ENCODE measurements at regions not wholly inside any gene's neighbourhood (a gene's known extent, or its start where the extent isn't known, plus 50 kb on each side); places are given as distances from the start of the nearest gene placed in this dataset.

- no peak for TF ChIP-seq TMF1 (CRISPR knock-in tag; IDR thresholded peaks at IDR 0.05; ENCODE audit: low read depth)
- TF ChIP-seq PPARG (CRISPR knock-in tag; conservative IDR thresholded peaks at IDR 0.05) = no peak
- TF ChIP-seq EEA1 (CRISPR knock-in tag; IDR thresholded peaks at IDR 0.05; ENCODE audit: borderline replicate concordance) = no peak
These were observed 119.2 kb upstream of the SLC39A10 start (continued) for GRCh38 chr2:195537811-195538210.

- intact Hi-C loops (cut with micrococcal nuclease; ENCODE audit: unreplicated experiment) = no loop called here
- ATAC-seq = no peak
- in situ Hi-C loops (cut with HindIII; ENCODE audit: extremely low pct_ligation_motif_present, low pct_unique_long_range_greater_than_20kb) = no loop called here
- Histone ChIP-seq H4K20me1 (ENCODE audit: insufficient read depth, low read length) (no peaks in the 10 kb centered on the region), H3K36me3 (replicated peaks in 1 of 2; ENCODE audit: control insufficient read depth in 1 of 2, insufficient read depth in 2 of 2, low read length in 2 of 2) (no peaks in the 10 kb centered on the region), H3K27me3 (ENCODE audit: control insufficient read depth in 1 of 2, insufficient read depth in 2 of 2, low read length in 2 of 2) (peaks cover 0 to 4% of the 10 kb centered on the region in 2 experiments; a peak in 1 of 5 replicates), H3K79me2 (ENCODE audit: insufficient read depth, low read length) (no peaks in the 10 kb centered on the region), H2AFZ (ENCODE audit: low read length) (no peak overlapping the region), H3K9ac (ENCODE audit: insufficient read depth, low read depth, low read length) (no peak overlapping the region), H3K4me2 (ENCODE audit: low read depth, low read length) (no peak overlapping the region), H3K4me1 (ENCODE audit: insufficient read depth, low read length) (no peaks in the 10 kb centered on the region), H3K4me3 (replicated peaks in 1 of 3; ENCODE audit: insufficient read depth in 1 of 3, low read depth in 2 of 3, low read length in 3 of 3) (no peak overlapping the region), H3K27ac (ENCODE audit: extremely low read length, insufficient read depth, low read length) (no peak overlapping the region), H3K9me3 (ENCODE audit: low read length) (no peaks in the 10 kb centered on the region)
- POLR2A ChIA-PET = no interaction called here
- BruUV-seq (replicated peaks) = no TSS peak
- no peak for DNase-seq (ENCODE audit: low spot score)
- TF ChIP-seq ZNF484 (CRISPR knock-in tag; IDR thresholded peaks at IDR 0.05; ENCODE audit: borderline replicate concordance, low read depth) (no peak), SRSF1 (optimal IDR thresholded peaks at IDR 0.05; ENCODE audit: low read depth, low read length) (no peak), EP300 (IDR thresholded peaks at IDR 0.05; ENCODE audit: low read depth in 2 of 2, low read length in 2 of 2) (no peak), EP300 (CRISPR knock-in tag; IDR thresholded peaks at IDR 0.05; ENCODE audit: borderline replicate concordance) (no peak), ZFY (CRISPR knock-in tag; IDR thresholded peaks at IDR 0.05) (no peak), ZNF720 (CRISPR knock-in tag; IDR thresholded peaks at IDR 0.05) (no peak), ZNF691 (CRISPR knock-in tag; IDR thresholded peaks at IDR 0.05; ENCODE audit: borderline replicate concordance, low read depth) (no peak), ZNF75D (CRISPR knock-in tag; IDR thresholded peaks at IDR 0.05; ENCODE audit: borderline replicate concordance) (no peak)
- TF ChIP-seq, protein P1, sequence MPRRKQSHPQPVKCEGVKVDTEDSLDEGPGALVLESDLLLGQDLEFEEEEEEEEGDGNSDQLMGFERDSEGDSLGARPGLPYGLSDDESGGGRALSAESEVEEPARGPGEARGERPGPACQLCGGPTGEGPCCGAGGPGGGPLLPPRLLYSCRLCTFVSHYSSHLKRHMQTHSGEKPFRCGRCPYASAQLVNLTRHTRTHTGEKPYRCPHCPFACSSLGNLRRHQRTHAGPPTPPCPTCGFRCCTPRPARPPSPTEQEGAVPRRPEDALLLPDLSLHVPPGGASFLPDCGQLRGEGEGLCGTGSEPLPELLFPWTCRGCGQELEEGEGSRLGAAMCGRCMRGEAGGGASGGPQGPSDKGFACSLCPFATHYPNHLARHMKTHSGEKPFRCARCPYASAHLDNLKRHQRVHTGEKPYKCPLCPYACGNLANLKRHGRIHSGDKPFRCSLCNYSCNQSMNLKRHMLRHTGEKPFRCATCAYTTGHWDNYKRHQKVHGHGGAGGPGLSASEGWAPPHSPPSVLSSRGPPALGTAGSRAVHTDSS (CRISPR knock-in tag; conservative IDR thresholded peaks at IDR 0.05) = no peak
- TF ChIP-seq, protein P2, sequence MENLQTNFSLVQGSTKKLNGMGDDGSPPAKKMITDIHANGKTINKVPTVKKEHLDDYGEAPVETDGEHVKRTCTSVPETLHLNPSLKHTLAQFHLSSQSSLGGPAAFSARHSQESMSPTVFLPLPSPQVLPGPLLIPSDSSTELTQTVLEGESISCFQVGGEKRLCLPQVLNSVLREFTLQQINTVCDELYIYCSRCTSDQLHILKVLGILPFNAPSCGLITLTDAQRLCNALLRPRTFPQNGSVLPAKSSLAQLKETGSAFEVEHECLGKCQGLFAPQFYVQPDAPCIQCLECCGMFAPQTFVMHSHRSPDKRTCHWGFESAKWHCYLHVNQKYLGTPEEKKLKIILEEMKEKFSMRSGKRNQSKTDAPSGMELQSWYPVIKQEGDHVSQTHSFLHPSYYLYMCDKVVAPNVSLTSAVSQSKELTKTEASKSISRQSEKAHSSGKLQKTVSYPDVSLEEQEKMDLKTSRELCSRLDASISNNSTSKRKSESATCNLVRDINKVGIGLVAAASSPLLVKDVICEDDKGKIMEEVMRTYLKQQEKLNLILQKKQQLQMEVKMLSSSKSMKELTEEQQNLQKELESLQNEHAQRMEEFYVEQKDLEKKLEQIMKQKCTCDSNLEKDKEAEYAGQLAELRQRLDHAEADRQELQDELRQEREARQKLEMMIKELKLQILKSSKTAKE (CRISPR knock-in tag; IDR thresholded peaks at IDR 0.05; ENCODE audit: borderline replicate concordance) = no peak
- FAIRE-seq = no peak
- CTCF ChIA-PET (ENCODE audit: low intra/inter-chr PET ratio, low total read pairs) = no interaction called here
- WGBS (ENCODE audit: low lambda C conversion rate) = 0% methylated on average over 2 of the region's 2 CpGs
These were observed 120.1 kb upstream of the SLC39A10 start for GRCh38 chr2:195536906-195537305.
